Endodermal cell (in vitro differentiated cells): ENCODE measurements at regions not wholly inside any gene's neighbourhood (a gene's known extent, or its start where the extent isn't known, plus 50 kb on each side); places are given as distances from the start of the nearest gene placed in this dataset.

Experiments
- DNase-seq: peaks from one replicate; pipeline ENCODE4 v3.0.0-alpha.2; 2017
- H3K27ac ChIP-seq: 2 replicates; pipeline ENCODE4 v1.5.1; 2013; ENCODE audit warnings: mild to moderate bottlenecking, low read depth, low read length, moderate library complexity
- H3K27me3 ChIP-seq: 2 replicates; pipeline ENCODE4 v1.6.1; 2013; ENCODE audit warnings: mild to moderate bottlenecking, low read length, moderate library complexity; ENCODE audit not compliant: insufficient read depth, control insufficient read depth, poor library complexity, severe bottlenecking
- H3K36me3 ChIP-seq: 2 replicates; pipeline ENCODE4 v1.7.0; 2013; ENCODE audit warnings: mild to moderate bottlenecking, low read length, moderate library complexity; ENCODE audit not compliant: control insufficient read depth, insufficient read depth
- H3K4me1 ChIP-seq: one replicate; pipeline ENCODE4 v1.7.0; 2013; ENCODE audit warnings: low read length; ENCODE audit not compliant: control insufficient read depth, insufficient read depth
- H3K4me3 ChIP-seq: 2 replicates; pipeline ENCODE4 v1.5.1; 2013; ENCODE audit warnings: mild to moderate bottlenecking, low read length, moderate library complexity
- H3K9ac ChIP-seq: 2 replicates; pipeline ENCODE4 v1.6.1; 2013; ENCODE audit warnings: mild to moderate bottlenecking, low read length, moderate library complexity; ENCODE audit not compliant: poor library complexity, severe bottlenecking; ENCODE audit errors: extremely low read depth
- H3K9me3 ChIP-seq: 2 replicates; pipeline ENCODE4 v1.6.1; 2013; ENCODE audit warnings: mild to moderate bottlenecking, low read length, moderate library complexity; ENCODE audit not compliant: control insufficient read depth
- H3K27ac Mint-ChIP-seq: 2 replicates; pipeline ENCODE4 v1.8.0; 2020; ENCODE audit warnings: mixed read lengths
- H3K27me3 Mint-ChIP-seq: 2 replicates; pipeline ENCODE4 v1.8.0; 2021; ENCODE audit warnings: mild to moderate bottlenecking, mixed read lengths; ENCODE audit not compliant: insufficient read depth
- H3K36me3 Mint-ChIP-seq: 2 replicates; pipeline ENCODE4 v1.8.0; 2020; ENCODE audit warnings: low read depth, mixed read lengths
- H3K4me1 Mint-ChIP-seq: 2 replicates; pipeline ENCODE4 v1.8.0; 2020; ENCODE audit warnings: mixed read lengths
- H3K4me3 Mint-ChIP-seq: 2 replicates; pipeline ENCODE4 v1.8.0; 2020; ENCODE audit warnings: mild to moderate bottlenecking, moderate library complexity, mixed read lengths
- H3K9me3 Mint-ChIP-seq: 2 replicates; pipeline ENCODE4 v1.8.0; 2020; ENCODE audit warnings: mild to moderate bottlenecking, mixed read lengths
- CTCF ChIP-seq: fragments of 200-600 bp; sonication (generic); conservative IDR thresholded peaks from 2 replicates; pipeline ENCODE4 v1.5.0; 2021; ENCODE audit warnings: antibody characterized with exemption, mild to moderate bottlenecking
- WGBS, 2 experiments: methylation state at CpG; one replicate each; pipeline versions ENCODE4 v1.1.5 to v1.1.7; 2013; ENCODE audit warnings: missing lambda C conversion rate in 2 of 2, mixed read lengths in 1 of 2; ENCODE audit not compliant: insufficient coverage in 1 of 2, insufficient read length in 1 of 2; 5-methylcytosine and 5-hydroxymethylcytosine counted together

GRCh38 chr20:11044561-11044960, 370.8 kb upstream of the JAG1 start:
- Mint-ChIP-seq H3K9me3 (no peaks in the 10 kb centered on the region), H3K4me1 (peaks cover 4% of the 10 kb centered on the region), H3K36me3 (no peaks in the 10 kb centered on the region), H3K4me3 (no peak overlapping the region), H3K27me3 (no peaks in the 10 kb centered on the region), H3K27ac (no peak overlapping the region)
- H3K4me3 ChIP-seq, result no peak overlapping the region
- H3K9ac ChIP-seq, result no peak overlapping the region
- no peak for TF ChIP-seq CTCF
- WGBS, 2 experiments, result 93 to 97% methylated on average over 4 to 6 of the region's 6 CpGs
- H3K27ac ChIP-seq, result no peak overlapping the region
- no peaks in the 10 kb centered on the region for H3K27me3 ChIP-seq
- H3K36me3 ChIP-seq, result no peaks in the 10 kb centered on the region
- H3K4me1 ChIP-seq, result no peaks in the 10 kb centered on the region
- no peak for DNase-seq
- H3K9me3 ChIP-seq, result peaks cover 7% of the 10 kb centered on the region

DNA sequence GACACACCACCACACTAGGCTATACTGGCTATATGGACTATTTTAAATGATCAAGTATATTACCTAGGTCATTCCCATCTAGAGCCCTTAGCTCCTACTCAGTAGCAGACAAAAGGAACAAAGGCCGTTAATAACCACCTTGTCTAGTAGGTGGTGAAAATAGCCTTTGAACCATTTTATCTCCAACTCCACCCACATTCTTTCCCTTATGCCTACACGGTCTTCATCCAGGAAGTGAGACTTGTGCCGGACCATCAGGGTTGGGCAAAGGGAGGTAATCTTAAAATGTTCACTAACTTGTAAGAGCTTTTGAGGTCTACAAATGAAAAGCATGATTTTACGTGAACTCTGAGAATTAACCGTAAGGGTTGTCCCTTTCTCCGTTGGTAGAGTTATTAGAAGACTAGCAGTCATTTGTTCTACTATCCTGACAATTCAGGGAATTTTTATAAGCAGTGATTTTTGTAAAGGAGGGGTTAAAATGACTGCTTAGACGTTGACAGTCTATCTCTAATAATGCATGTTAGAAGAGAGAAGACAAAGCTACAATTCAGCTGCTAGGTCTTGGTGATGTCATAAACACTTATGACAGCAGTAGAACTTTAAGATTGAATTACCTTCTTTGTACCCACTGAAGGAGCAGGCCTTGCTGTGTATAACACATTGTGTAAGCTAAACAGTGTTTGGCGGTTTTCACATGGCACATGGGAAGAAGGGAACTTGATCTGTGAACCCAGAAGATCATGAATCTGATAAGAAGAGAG, 371.8 kb upstream of the JAG1 start:
- H3K36me3 Mint-ChIP-seq, result no peaks in the 10 kb centered on the region
- no peaks in the 10 kb centered on the region for H3K27me3 ChIP-seq
- no peak overlapping the region for H3K27ac Mint-ChIP-seq
- no peaks in the 10 kb centered on the region for H3K4me1 Mint-ChIP-seq
- H3K9me3 ChIP-seq, result peaks cover 7% of the 10 kb centered on the region
- no peak overlapping the region for H3K27ac ChIP-seq
- H3K36me3 ChIP-seq, result no peaks in the 10 kb centered on the region
- DNase-seq, result no peak
- H3K4me3 Mint-ChIP-seq, result no peak overlapping the region
- no peak for TF ChIP-seq CTCF
- no peaks in the 10 kb centered on the region for H3K9me3 Mint-ChIP-seq
- H3K4me1 ChIP-seq, result no peaks in the 10 kb centered on the region
- H3K4me3 ChIP-seq, result no peak overlapping the region
- no peaks in the 10 kb centered on the region for H3K27me3 Mint-ChIP-seq
- WGBS, 2 experiments, result 90 to 97% methylated on average over 4 to 8 of the region's 8 CpGs
- H3K9ac ChIP-seq, result no peak overlapping the region

- Histone ChIP-seq H3K4me3 (no peak overlapping the region), H3K27ac (no peak overlapping the region), H3K9ac (no peak overlapping the region), H3K27me3 (no peaks in the 10 kb centered on the region), H3K9me3 (peaks cover 7% of the 10 kb centered on the region), H3K4me1 (no peaks in the 10 kb centered on the region), H3K36me3 (no peaks in the 10 kb centered on the region)
- Mint-ChIP-seq H3K9me3 (no peaks in the 10 kb centered on the region), H3K27ac (no peak overlapping the region), H3K36me3 (no peaks in the 10 kb centered on the region), H3K27me3 (no peaks in the 10 kb centered on the region), H3K4me1 (no peaks in the 10 kb centered on the region), H3K4me3 (no peak overlapping the region)
- no peak for DNase-seq
- no peak for TF ChIP-seq CTCF
- 80 to 85% methylated on average over 2 of the region's 2 CpGs for WGBS, 2 experiments
Observed at GRCh38 chr20:11047559-11047958, 373.8 kb upstream of the JAG1 start.
